ENCODE measurements at regions not wholly inside any gene's neighbourhood (a gene's known extent, or its start where the extent isn't known, plus 50 kb on each side); places are given as distances from the start of the nearest gene placed in this dataset.

GRCh38 chr4:30808276-30808675 is 88.1 kb downstream of the PCDH7 start:
- TF ChIP-seq, protein P1, sequence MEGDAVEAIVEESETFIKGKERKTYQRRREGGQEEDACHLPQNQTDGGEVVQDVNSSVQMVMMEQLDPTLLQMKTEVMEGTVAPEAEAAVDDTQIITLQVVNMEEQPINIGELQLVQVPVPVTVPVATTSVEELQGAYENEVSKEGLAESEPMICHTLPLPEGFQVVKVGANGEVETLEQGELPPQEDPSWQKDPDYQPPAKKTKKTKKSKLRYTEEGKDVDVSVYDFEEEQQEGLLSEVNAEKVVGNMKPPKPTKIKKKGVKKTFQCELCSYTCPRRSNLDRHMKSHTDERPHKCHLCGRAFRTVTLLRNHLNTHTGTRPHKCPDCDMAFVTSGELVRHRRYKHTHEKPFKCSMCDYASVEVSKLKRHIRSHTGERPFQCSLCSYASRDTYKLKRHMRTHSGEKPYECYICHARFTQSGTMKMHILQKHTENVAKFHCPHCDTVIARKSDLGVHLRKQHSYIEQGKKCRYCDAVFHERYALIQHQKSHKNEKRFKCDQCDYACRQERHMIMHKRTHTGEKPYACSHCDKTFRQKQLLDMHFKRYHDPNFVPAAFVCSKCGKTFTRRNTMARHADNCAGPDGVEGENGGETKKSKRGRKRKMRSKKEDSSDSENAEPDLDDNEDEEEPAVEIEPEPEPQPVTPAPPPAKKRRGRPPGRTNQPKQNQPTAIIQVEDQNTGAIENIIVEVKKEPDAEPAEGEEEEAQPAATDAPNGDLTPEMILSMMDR (IDR thresholded peaks at IDR 0.05; ENCODE audit: low read depth, low read length) = no peak
- DNase-seq (ENCODE audit: extremely low read depth, low read depth) = no peak

GRCh38 chr4:30811296-30811695 is 91.1 kb downstream of the PCDH7 start:
- no peak for DNase-seq (ENCODE audit: extremely low read depth, low read depth)
- TF ChIP-seq, protein P1 (IDR thresholded peaks at IDR 0.05; ENCODE audit: low read depth, low read length) = no peak

DNA sequence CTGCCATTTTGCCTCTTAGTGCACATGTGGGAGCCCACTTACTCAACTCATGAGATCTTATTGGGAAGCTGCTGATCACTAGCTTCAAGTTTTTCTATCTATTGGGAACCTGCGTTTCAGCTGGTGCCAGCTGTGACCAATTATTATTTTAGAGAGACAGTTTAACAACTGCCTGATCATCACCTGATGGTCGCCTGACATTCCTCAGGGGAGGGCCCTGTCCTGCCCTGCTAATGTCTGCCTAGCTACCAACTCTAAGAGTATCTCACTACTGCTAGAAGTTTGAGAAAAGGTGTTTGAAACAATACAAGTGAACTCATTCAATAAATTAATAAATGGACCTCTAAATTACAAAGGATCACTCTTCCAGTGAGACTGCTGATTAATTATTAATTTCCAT is 95.5 kb downstream of the PCDH7 start:
- no peak for DNase-seq (ENCODE audit: extremely low read depth, low read depth)

DNA sequence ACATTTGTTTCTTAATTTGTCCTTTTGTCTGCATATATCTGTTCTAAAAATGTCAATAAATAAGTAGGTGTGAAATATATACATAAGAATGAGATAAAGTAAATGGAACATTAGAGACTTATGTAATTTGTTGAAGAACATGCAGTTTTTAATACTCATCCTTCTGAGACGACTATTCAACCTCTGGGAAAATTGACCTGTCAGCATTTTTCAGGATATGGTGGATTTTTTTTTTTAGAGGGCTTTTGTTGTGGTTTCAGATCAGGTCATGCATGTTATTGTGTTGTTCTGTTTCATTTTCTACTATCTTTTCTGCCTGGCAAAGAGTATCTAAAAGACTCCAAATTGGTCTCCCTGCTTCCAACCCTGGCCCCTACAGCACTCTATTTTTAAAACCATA is 97.3 kb downstream of the PCDH7 start:
- no peak for DNase-seq (ENCODE audit: extremely low read depth, low read depth)
- TF ChIP-seq, protein P1 (IDR thresholded peaks at IDR 0.05; ENCODE audit: low read depth, low read length) = no peak

More for the DNA sequence above, 95.5 kb downstream of the PCDH7 start:
- TF ChIP-seq, protein P1 (IDR thresholded peaks at IDR 0.05; ENCODE audit: low read depth, low read length) = no peak

- TF ChIP-seq, protein P1 (IDR thresholded peaks at IDR 0.05; ENCODE audit: low read depth, low read length) = no peak
- no peak for DNase-seq (ENCODE audit: extremely low read depth, low read depth)
These were observed 98.4 kb downstream of the PCDH7 start for GRCh38 chr4:30818541-30818940.

DNA sequence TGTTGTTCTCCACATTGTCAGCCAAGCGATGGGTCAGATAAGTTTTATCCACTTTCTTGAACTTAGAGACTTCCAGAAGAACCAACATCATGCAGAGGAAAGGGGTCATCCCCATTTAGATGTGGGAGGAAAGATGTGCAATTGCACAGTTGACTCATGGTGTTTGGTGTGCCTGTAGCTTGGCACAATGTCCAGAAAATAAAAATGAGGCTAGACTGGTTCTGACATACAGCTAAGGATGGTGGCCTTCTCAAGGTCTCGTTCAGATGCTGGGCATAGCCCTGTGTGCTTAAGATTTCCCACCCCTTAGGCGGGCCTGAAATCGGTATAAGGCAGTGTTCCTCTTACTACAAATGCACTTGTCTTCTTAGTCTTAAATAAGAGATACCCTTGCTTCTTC is 101.1 kb downstream of the PCDH7 start:
- no peak for DNase-seq (ENCODE audit: extremely low read depth, low read depth)
- TF ChIP-seq, protein P1 (IDR thresholded peaks at IDR 0.05; ENCODE audit: low read depth, low read length) = no peak

GRCh38 chr4:30821859-30822612 is 101.9 kb downstream of the PCDH7 start:
- no peak for DNase-seq (ENCODE audit: extremely low read depth, low read depth)
- TF ChIP-seq, protein P1 (IDR thresholded peaks at IDR 0.05; ENCODE audit: low read depth, low read length) = no peak
